Left lobe of liver (tissue), 2 donors: ENCODE measurements at regions not wholly inside any gene's neighbourhood (a gene's known extent, or its start where the extent isn't known, plus 50 kb on each side); places are given as distances from the start of the nearest gene placed in this dataset.
"Not testable (repeated sequence)": the region's sequence is repeated elsewhere in the genome, so short reads cannot be mapped to it uniquely, and the experiment has no call there.

Experiments used
- ATAC-seq: fragments of 200-7000 bp; cut with Tn5 transposase; one replicate; pipeline ENCODE4 v1.9.1; 2020; ENCODE audit warnings: mild to moderate bottlenecking, moderate library complexity
- DNase-seq: peaks from one replicate; pipeline ENCODE4 v3.0.0-alpha.2; 2020; ENCODE audit warnings: low spot score
- donor health status: DM: no; HTN: no; CAD: no; lungs with moderate emphysema.
- donor health status: DM: no; HTN: yes; CAD: no.

GRCh38 chr7:54242776-54243175 is 299.4 kb upstream of the VSTM2A start:
- DNase-seq = no peak
- ATAC-seq = no peak

GRCh38 chr7:54245020-54245419 is 297.2 kb upstream of the VSTM2A start:
- ATAC-seq (no peak), DNase-seq (no peak)

GRCh38 chr7:54249686-54250085 is 292.5 kb upstream of the VSTM2A start:
- ATAC-seq = no peak
- no peak for DNase-seq

GRCh38 chr7:54252256-54253035 is 289.7 kb upstream of the VSTM2A start:
- DNase-seq (no peak), ATAC-seq (peak; percentile 91)

- ATAC-seq (peak; percentile 83), DNase-seq (no peak)
These were observed 289.2 kb upstream of the VSTM2A start for GRCh38 chr7:54253036-54253373.

GRCh38 chr7:54255242-54255641 is 286.9 kb upstream of the VSTM2A start:
- ATAC-seq = no peak
- DNase-seq = no peak

- no peak for ATAC-seq
These were observed 283.0 kb upstream of the VSTM2A start for GRCh38 chr7:54259185-54259584.

GRCh38 chr7:54260941-54261371 is 281.2 kb upstream of the VSTM2A start:
- no peak for ATAC-seq
- DNase-seq = no peak

More at GRCh38 chr7:54259185-54259584, 283.0 kb upstream of the VSTM2A start:
- no peak for DNase-seq

GRCh38 chr7:54278847-54279246 is 263.3 kb upstream of the VSTM2A start:
- ATAC-seq (no peak), DNase-seq (no peak)

- no peak for DNase-seq
- ATAC-seq = no peak
These were observed 249.8 kb upstream of the VSTM2A start for GRCh38 chr7:54292171-54292925.

- DNase-seq (no peak), ATAC-seq (no peak)
These were observed 242.7 kb upstream of the VSTM2A start for GRCh38 chr7:54299426-54299825.

- not testable (repeated sequence) for ATAC-seq, DNase-seq
These were observed 226.2 kb upstream of the VSTM2A start for GRCh38 chr7:54315955-54316354.

GRCh38 chr7:54326592-54327167 is 215.5 kb upstream of the VSTM2A start:
- no peak for DNase-seq
- ATAC-seq = no peak

GRCh38 chr7:54330216-54330800 is 211.9 kb upstream of the VSTM2A start:
- DNase-seq (no peak), ATAC-seq (no peak)

- ATAC-seq = no peak
- no peak for DNase-seq
These were observed 210.9 kb upstream of the VSTM2A start for GRCh38 chr7:54331311-54331710.

- no peak for ATAC-seq
- no peak for DNase-seq
These were observed 209.9 kb upstream of the VSTM2A start for GRCh38 chr7:54332301-54332700.

- ATAC-seq = no peak
- DNase-seq = no peak
These were observed 208.2 kb upstream of the VSTM2A start for GRCh38 chr7:54333952-54334351.

- ATAC-seq = no peak
- DNase-seq = no peak
These were observed 205.4 kb upstream of the VSTM2A start for GRCh38 chr7:54336800-54337199.

- no peak for ATAC-seq
- DNase-seq = no peak
These were observed 204.7 kb upstream of the VSTM2A start for GRCh38 chr7:54337466-54337865.

GRCh38 chr7:54338319-54338718 is 203.9 kb upstream of the VSTM2A start:
- ATAC-seq (no peak), DNase-seq (no peak)

- ATAC-seq (no peak), DNase-seq (no peak)
These were observed 203.1 kb upstream of the VSTM2A start for GRCh38 chr7:54339073-54339472.

- ATAC-seq (no peak), DNase-seq (no peak)
These were observed 199.7 kb upstream of the VSTM2A start for GRCh38 chr7:54342458-54342857.
